ENCODE measurements at regions not wholly inside any gene's neighbourhood (a gene's known extent, or its start where the extent isn't known, plus 50 kb on each side); places are given as distances from the start of the nearest gene placed in this dataset.

DNA sequence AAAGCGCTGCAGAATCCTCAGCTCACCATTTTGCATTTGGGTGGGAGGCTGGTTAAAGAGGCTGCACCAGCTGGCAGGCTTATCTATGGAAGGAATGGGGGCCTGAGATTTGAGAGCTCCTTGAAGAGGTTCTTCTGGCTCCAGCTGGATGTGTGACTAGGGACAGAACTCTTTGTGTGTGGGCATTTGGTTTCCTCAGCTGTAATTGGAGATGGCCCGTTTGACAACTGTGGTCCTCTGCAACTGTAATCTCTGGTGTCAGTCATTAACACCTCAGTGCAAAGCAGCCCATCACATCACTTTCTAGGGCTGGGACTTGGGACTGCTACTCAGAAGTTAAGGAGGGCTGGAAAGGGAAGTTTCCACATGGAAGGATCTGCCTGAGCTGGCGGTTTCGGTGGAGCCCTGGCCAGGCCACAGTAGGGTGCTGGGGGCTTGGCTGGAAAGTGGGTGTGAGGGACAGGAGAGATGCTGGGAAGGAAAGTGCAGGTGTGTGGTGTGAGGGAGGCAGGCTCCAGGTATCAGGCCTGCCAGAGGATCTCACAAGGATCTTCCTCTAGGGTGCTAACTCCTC lies 193.8 kb downstream of the GADD45G start:
- Histone ChIP-seq H3K4me3 (no peak overlapping the region), H3K4me1 (ENCODE audit: low read depth) (peaks cover 17% of the 10 kb centered on the region), H3K9me3 (ENCODE audit: low read depth) (no peaks in the 10 kb centered on the region), H3K36me3 (no peaks in the 10 kb centered on the region), H3K27ac (no peak overlapping the region), H3K27me3 (no peaks in the 10 kb centered on the region)
- no peak for DNase-seq (ENCODE audit: low read depth in 1 of 2, low spot score in 1 of 2)
- no peak for TF ChIP-seq CTCF (IDR thresholded peaks at IDR 0.05; ENCODE audit: low read depth, low read length)

GRCh38 chr9:89799221-89799620 lies 194.4 kb downstream of the GADD45G start:
- no peak overlapping the region for H3K27ac ChIP-seq
- H3K4me1 ChIP-seq (ENCODE audit: low read depth), result peaks cover 17% of the 10 kb centered on the region
- no peak for TF ChIP-seq CTCF (IDR thresholded peaks at IDR 0.05; ENCODE audit: low read depth, low read length)
- DNase-seq (ENCODE audit: low read depth in 1 of 2, low spot score in 1 of 2), result no peak
- H3K36me3 ChIP-seq, result no peaks in the 10 kb centered on the region
- no peaks in the 10 kb centered on the region for H3K9me3 ChIP-seq (ENCODE audit: low read depth)
- no peaks in the 10 kb centered on the region for H3K27me3 ChIP-seq
- H3K4me3 ChIP-seq, result no peak overlapping the region

DNA sequence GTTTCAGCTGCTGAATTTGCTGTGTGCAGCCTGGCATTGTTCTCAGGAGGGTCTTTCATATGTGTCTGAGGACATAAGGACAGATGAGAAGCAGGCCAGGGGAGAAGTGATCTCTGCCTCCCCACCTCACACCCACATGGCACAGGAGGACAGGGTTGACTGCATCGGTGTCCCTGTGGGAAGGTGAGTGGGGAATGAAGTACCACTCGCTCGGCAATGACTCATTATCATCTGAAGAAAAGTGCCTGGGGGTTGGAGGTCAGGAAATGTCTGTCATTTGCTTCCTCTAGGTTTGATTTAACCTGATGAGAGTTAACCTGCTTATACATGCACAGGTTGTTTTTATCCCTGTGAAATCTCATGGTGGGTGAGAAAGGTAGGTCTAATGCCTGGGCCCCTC lies 195.0 kb downstream of the GADD45G start:
- no peaks in the 10 kb centered on the region for H3K27me3 ChIP-seq
- H3K36me3 ChIP-seq, result no peaks in the 10 kb centered on the region
- no peak overlapping the region for H3K27ac ChIP-seq
- H3K9me3 ChIP-seq (ENCODE audit: low read depth), result no peaks in the 10 kb centered on the region
- no peak for TF ChIP-seq CTCF (IDR thresholded peaks at IDR 0.05; ENCODE audit: low read depth, low read length)
- H3K4me3 ChIP-seq, result no peak overlapping the region
- no peak for DNase-seq (ENCODE audit: low read depth in 1 of 2, low spot score in 1 of 2)
- peaks cover 17% of the 10 kb centered on the region for H3K4me1 ChIP-seq (ENCODE audit: low read depth)

- Histone ChIP-seq H3K9me3 (ENCODE audit: low read depth) (no peaks in the 10 kb centered on the region), H3K4me1 (ENCODE audit: low read depth) (peaks cover 17% of the 10 kb centered on the region), H3K27me3 (no peaks in the 10 kb centered on the region), H3K36me3 (no peaks in the 10 kb centered on the region), H3K4me3 (no peak overlapping the region), H3K27ac (no peak overlapping the region)
- no peak for TF ChIP-seq CTCF (IDR thresholded peaks at IDR 0.05; ENCODE audit: low read depth, low read length)
- DNase-seq (ENCODE audit: low read depth in 1 of 2, low spot score in 1 of 2), result peak in 1 of 2 donors; percentile 13
Observed at GRCh38 chr9:89801341-89801740, 196.5 kb downstream of the GADD45G start.

DNA sequence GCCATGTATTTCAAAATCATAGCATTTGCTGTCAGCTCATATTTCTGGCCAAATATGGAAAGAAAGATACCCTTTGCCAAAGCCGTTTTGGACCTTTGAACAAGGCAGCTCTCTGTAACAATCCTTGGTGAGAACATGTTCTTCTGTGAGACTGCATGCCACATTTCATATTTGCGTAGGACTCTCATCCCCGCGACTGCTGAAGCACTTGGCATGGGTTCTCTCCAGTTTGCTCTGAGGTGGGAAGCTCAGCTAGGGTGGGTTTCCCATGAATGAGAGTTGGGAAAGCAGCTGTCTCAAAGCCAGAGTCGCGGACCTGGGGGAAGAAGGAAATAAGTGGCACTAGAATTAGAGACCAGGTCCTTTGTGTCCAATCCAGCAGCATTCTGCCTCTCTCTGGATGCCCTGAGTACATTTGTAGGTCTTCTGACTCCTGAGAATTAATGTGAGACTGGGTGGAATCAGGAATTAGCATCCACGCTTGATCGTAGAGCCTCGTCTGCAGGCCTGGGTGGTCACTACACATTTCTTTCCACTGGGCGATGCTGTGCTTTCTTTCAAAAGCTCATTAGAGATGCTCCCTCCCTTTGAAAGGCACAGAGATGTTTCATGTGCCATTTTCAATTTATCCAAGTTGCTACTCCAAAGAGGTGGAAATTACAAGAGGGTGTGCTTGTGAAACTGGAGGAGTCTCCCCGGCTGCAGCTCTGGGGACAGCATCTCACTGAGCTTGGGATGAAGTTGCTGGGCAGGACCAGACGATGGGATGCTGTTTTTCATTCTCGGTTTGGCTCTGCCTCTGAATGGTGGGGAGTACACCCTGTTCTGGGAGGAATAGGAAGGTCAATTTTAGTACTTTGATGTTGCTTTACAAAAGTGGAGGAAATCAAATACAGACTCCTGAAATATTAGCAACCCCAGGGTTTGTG lies 197.2 kb downstream of the GADD45G start:
- Histone ChIP-seq H3K36me3 (no peaks in the 10 kb centered on the region), H3K4me1 (ENCODE audit: low read depth) (peaks cover 17% of the 10 kb centered on the region), H3K4me3 (no peak overlapping the region), H3K27ac (no peak overlapping the region), H3K27me3 (no peaks in the 10 kb centered on the region), H3K9me3 (ENCODE audit: low read depth) (no peaks in the 10 kb centered on the region)
- no peak for TF ChIP-seq CTCF (IDR thresholded peaks at IDR 0.05; ENCODE audit: low read depth, low read length)
- DNase-seq (ENCODE audit: low read depth in 1 of 2, low spot score in 1 of 2), result peak in 1 of 2 donors; percentile 19

Measured in cardiac muscle cell (in vitro differentiated cells and primary cell).